Heart left ventricle (tissue), 16 donors: ENCODE measurements at regions not wholly inside any gene's neighbourhood (a gene's known extent, or its start where the extent isn't known, plus 50 kb on each side); places are given as distances from the start of the nearest gene placed in this dataset.

Experiments
- ATAC-seq, 4 donors: fragments of 200-7000 bp; cut with Tn5 transposase; one replicate each; pipeline ENCODE4 v1.9.1; 2020 to 2022; ENCODE audit warnings: moderate library complexity in 4 of 4, mild to moderate bottlenecking in 3 of 4, moderate number of reproducible peaks in 1 of 4
- DNase-seq, 5 donors: peaks; one replicate each; pipeline ENCODE4 v3.0.0-alpha.2; 2020
- H3K27ac ChIP-seq, 12 donors: fragments of 200-600 bp; sonication (generic) in 4 of 12; one replicate each; pipeline versions ENCODE4 v1.5.0 to v1.8.0; 2016 to 2022; ENCODE audit warnings: mild to moderate bottlenecking in 2 of 12
- H3K27me3 ChIP-seq, 9 donors: fragments of 200-600 bp; sonication (generic) in 2 of 9; one replicate each; pipeline versions ENCODE4 v1.5.1 to v1.8.0; 2016 to 2022; ENCODE audit warnings: mild to moderate bottlenecking in 3 of 9
- H3K36me3 ChIP-seq, 9 donors: fragments of 200-600 bp; sonication (generic) in 2 of 9; one replicate each; pipeline versions ENCODE4 v1.5.0 to v1.8.0; 2018 to 2022; ENCODE audit warnings: mild to moderate bottlenecking in 2 of 9
- H3K4me1 ChIP-seq, 12 donors: fragments of 200-600 bp; sonication (generic) in 4 of 12; one replicate each; pipeline versions ENCODE4 v1.5.0 to v1.8.0; 2016 to 2022; ENCODE audit warnings: mild to moderate bottlenecking in 3 of 12
- H3K4me3 ChIP-seq, 12 donors: fragments of 200-600 bp; sonication (generic) in 4 of 12; one replicate each; pipeline versions ENCODE4 v1.5.0 to v1.8.0; 2017 to 2022; ENCODE audit warnings: mild to moderate bottlenecking in 9 of 12, moderate library complexity in 4 of 12
- H3K9me3 ChIP-seq, 12 donors: fragments of 200-600 bp; sonication (generic) in 4 of 12; one replicate each; pipeline versions ENCODE4 v1.5.0 to v1.8.0; 2016 to 2022; ENCODE audit warnings: mild to moderate bottlenecking in 1 of 12
- CTCF ChIP-seq, 12 donors: fragments of 200-600 bp; sonication (generic) in 4 of 12; IDR thresholded peaks; one replicate each; pipeline versions ENCODE4 v1.5.0 to v1.8.0; 2018 to 2022; ENCODE audit warnings: antibody characterized with exemption in 12 of 12, mild to moderate bottlenecking in 5 of 12
- POLR2A ChIP-seq, 2 donors: fragments of 450-650 bp; IDR thresholded peaks; one replicate each; pipeline ENCODE4 v1.6.1; 2017; ENCODE audit warnings: antibody characterized with exemption in 2 of 2, mild to moderate bottlenecking in 2 of 2, moderate library complexity in 2 of 2
- WGBS, 4 donors: extraction: QIAGEN DNeasy Blood & Tissue Kit in 2 of 4; methylation state at CpG; one replicate each; pipeline versions ENCODE4 v1.1.5 to v1.1.7; 2013 to 2018; 5-methylcytosine and 5-hydroxymethylcytosine counted together
- intact Hi-C, 10 donors: fragments of 100-400 bp; cut with DNase I; formaldehyde crosslinking; loops; one replicate each; pipeline versions ENCODE4 v1.11.1 to v1.14.2; 2022
- donor health status: ischemic (EF 13 %, LVEDD 7.1; RV severe dilation, severe dysfunction).
- donor health status: healthy with polysubstance abuse.
- donor health status: DM: no; HTN: yes; CAD: no.
- donor health status: DM: no; HTN: no; CAD: no.
- donor health status: ischemic (EF 25% LVEDD 6.9; RV normal size, moderate dysfunction).
- donor health status: ischemic (EF 25% LVEDD 5.7; RV mildly dilated, moderate dysfunction).
- donor health status: healthy.
- donor health status: DM: yes; HTN: yes; CAD: no.
- donor health status: ischemic (EF 35%, LVEDD 5.7; RV mildly dilated, moderate dysfunction).
- donor health status: nonischemic (EF 11% LVEDD 7.7; RV severe dilation, severe dysfunction).
- donor health status: DM: yes; HTN: yes; CAD: no.
- donor health status: PGD.
- donor health status: ischemic (EF 29% LVEDD 5.4; RV normal size, mild dysfunction).
- donor health status: nonischemic (EF 23%, LVEDD 6.1; RV moderate dilation, normal function).

- WGBS, 4 donors, result 58 to 78% (median 76%) methylated on average over 3 of the region's 3 CpGs
- H3K4me3 ChIP-seq, result no peak overlapping the region
- intact Hi-C loops, result loop anchor here in 6 of 10 donors (5.0 to 10.0 kb wide), 3 partner anchors 46 to 289 kb away; partner anchors contain the start of gene CCN2 (in 4 of the 6)
- H3K9me3 ChIP-seq, result peaks cover 0 to 5% (median 0%) of the 10 kb centered on the region in 12 donors
- H3K4me1 ChIP-seq, result no peaks in the 10 kb centered on the region
- H3K27ac ChIP-seq, result no peak overlapping the region
- H3K36me3 ChIP-seq, result no peaks in the 10 kb centered on the region
- TF ChIP-seq CTCF (IDR thresholded peaks at IDR 0.05) (no peak), POLR2A (IDR thresholded peaks at IDR 0.05) (no peak)
- ATAC-seq, result no peak
- H3K27me3 ChIP-seq, result no peaks in the 10 kb centered on the region
- no peak for DNase-seq
Observed at GRCh38 chr6:132210886-132211563, 190.2 kb downstream of the MOXD1 start.

GRCh38 chr6:132209351-132209750 is 191.9 kb downstream of the MOXD1 start:
- ATAC-seq (no peak), DNase-seq (no peak)
- no peak for TF ChIP-seq POLR2A (IDR thresholded peaks at IDR 0.05)
- TF ChIP-seq CTCF (IDR thresholded peaks at IDR 0.05), result no peak
- Histone ChIP-seq H3K36me3 (no peaks in the 10 kb centered on the region), H3K27ac (no peak overlapping the region), H3K27me3 (no peaks in the 10 kb centered on the region), H3K4me1 (no peaks in the 10 kb centered on the region), H3K9me3 (peaks cover 0 to 5% (median 0%) of the 10 kb centered on the region in 12 donors), H3K4me3 (no peak overlapping the region)
- 75 to 100% (median 91%) methylated on average over 1 of the region's 1 CpG for WGBS, 4 donors
- intact Hi-C loops, result loop anchor here in 1 of 10 donors (5.0 kb wide), 1 partner anchor 262 kb away; no protein-coding TSS in a partner anchor

- 81 to 85% (median 84%) methylated on average over 3 of the region's 3 CpGs for WGBS, 4 donors
- TF ChIP-seq POLR2A (IDR thresholded peaks at IDR 0.05), result no peak
- no peak for TF ChIP-seq CTCF (IDR thresholded peaks at IDR 0.05)
- Histone ChIP-seq H3K36me3 (no peaks in the 10 kb centered on the region), H3K9me3 (peaks cover 0 to 5% (median 0%) of the 10 kb centered on the region in 12 donors), H3K4me3 (no peak overlapping the region), H3K27ac (no peak overlapping the region), H3K4me1 (peaks cover 0 to 7% (median 2%) of the 10 kb centered on the region in 12 donors), H3K27me3 (no peaks in the 10 kb centered on the region)
- ATAC-seq (no peak), DNase-seq (no peak)
- intact Hi-C loops, result loop anchor here in 1 of 10 donors (5.0 kb wide), 1 partner anchor 261 kb away; no protein-coding TSS in a partner anchor
Observed at GRCh38 chr6:132207991-132208390, 193.3 kb downstream of the MOXD1 start.

- ATAC-seq, result no peak
- intact Hi-C loops, result loop anchor here in 1 of 10 donors (5.0 kb wide), 1 partner anchor 259 kb away; no protein-coding TSS in a partner anchor
- Histone ChIP-seq H3K27me3 (no peaks in the 10 kb centered on the region), H3K27ac (no peak overlapping the region), H3K4me3 (no peak overlapping the region), H3K4me1 (peaks cover 0 to 19% (median 6%) of the 10 kb centered on the region in 12 donors), H3K36me3 (no peaks in the 10 kb centered on the region), H3K9me3 (peaks cover 0 to 5% (median 0%) of the 10 kb centered on the region in 12 donors)
- 76 to 96% (median 80%) methylated on average over 1 of the region's 1 CpG for WGBS, 4 donors
- TF ChIP-seq POLR2A (IDR thresholded peaks at IDR 0.05) (no peak), CTCF (IDR thresholded peaks at IDR 0.05) (no peak)
- no peak for DNase-seq
Observed at GRCh38 chr6:132205946-132206345, 195.3 kb downstream of the MOXD1 start.
